AG04450 (cell line): ENCODE measurements at regions not wholly inside any gene's neighbourhood (a gene's known extent, or its start where the extent isn't known, plus 50 kb on each side); places are given as distances from the start of the nearest gene placed in this dataset.

Experiments
- CTCF ChIA-PET: fragments of 300-600, 350-600 bp; formaldehyde crosslinking; extraction: SDS; loops from one replicate; lab custom pipeline; 2022; ENCODE audit warnings: antibody characterized with exemption, inconsistent platforms; lab: Charles Lee
- POLR2A ChIA-PET: fragments of 350-600 bp; formaldehyde crosslinking; extraction: SDS; loops from one replicate; lab custom pipeline; 2021; ENCODE audit warnings: antibody characterized with exemption, inconsistent platforms; lab: Yijun Ruan, JAX
- DNase-seq: peaks from one replicate; pipeline ENCODE4 v3.0.0-alpha.2; 2011; ENCODE audit warnings: low read depth, low spot score
- H3K27ac ChIP-seq: one replicate; pipeline ENCODE4 v1.5.1; 2012; ENCODE audit warnings: low read depth, low read length, control low read depth
- H3K27me3 ChIP-seq: one replicate; pipeline ENCODE4 v1.6.0; 2012; ENCODE audit warnings: low read length; ENCODE audit not compliant: control insufficient read depth, insufficient read depth
- H3K4me3 ChIP-seq: 2 replicates; pipeline ENCODE4 v1.5.1; 2011; ENCODE audit warnings: mild to moderate bottlenecking, low read depth, low read length, control low read depth
- H3K9me3 ChIP-seq: 2 replicates; pipeline ENCODE4 v1.5.1; 2012; ENCODE audit warnings: low read length; ENCODE audit not compliant: control insufficient read depth, insufficient read depth
- TF ChIP-seq, protein P1 (sequence below): IDR thresholded peaks from 2 replicates; pipeline ENCODE4 v1.5.1; 2011; ENCODE audit warnings: low read depth, low read length, control low read depth, inconsistent platforms

GRCh38 chr6:153862927-153863326, 176.1 kb upstream of the OPRM1 start:
- ChIA-PET POLR2A (no interaction called here), CTCF (no interaction called here)
- DNase-seq, result no peak
- TF ChIP-seq, protein P1, sequence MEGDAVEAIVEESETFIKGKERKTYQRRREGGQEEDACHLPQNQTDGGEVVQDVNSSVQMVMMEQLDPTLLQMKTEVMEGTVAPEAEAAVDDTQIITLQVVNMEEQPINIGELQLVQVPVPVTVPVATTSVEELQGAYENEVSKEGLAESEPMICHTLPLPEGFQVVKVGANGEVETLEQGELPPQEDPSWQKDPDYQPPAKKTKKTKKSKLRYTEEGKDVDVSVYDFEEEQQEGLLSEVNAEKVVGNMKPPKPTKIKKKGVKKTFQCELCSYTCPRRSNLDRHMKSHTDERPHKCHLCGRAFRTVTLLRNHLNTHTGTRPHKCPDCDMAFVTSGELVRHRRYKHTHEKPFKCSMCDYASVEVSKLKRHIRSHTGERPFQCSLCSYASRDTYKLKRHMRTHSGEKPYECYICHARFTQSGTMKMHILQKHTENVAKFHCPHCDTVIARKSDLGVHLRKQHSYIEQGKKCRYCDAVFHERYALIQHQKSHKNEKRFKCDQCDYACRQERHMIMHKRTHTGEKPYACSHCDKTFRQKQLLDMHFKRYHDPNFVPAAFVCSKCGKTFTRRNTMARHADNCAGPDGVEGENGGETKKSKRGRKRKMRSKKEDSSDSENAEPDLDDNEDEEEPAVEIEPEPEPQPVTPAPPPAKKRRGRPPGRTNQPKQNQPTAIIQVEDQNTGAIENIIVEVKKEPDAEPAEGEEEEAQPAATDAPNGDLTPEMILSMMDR, result no peak
- no peaks in the 10 kb centered on the region for H3K27me3 ChIP-seq
- no peak overlapping the region for H3K4me3 ChIP-seq
- peaks cover 16% of the 10 kb centered on the region for H3K9me3 ChIP-seq
- no peak overlapping the region for H3K27ac ChIP-seq

DNA sequence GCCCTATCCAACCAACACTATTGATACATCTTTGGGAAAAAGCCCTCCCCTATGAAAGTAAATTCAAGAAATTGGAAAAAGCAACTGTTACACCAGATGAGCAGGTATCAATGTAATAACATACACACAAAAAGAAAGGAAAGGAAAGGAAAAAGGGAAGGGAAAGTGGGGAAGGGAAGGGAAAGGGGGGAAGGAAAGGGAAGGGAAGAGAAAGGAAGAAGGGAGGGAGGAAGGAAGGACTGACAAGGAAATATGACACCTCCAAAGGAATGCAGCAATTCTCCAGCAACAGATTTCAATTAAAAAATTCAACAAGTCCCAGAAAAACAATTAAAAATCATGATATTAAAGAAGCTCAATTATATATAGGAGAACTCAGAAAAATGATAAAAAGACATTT, 176.9 kb upstream of the OPRM1 start:
- POLR2A ChIA-PET, result no interaction called here
- Histone ChIP-seq H3K9me3 (peaks cover 18% of the 10 kb centered on the region), H3K27me3 (no peaks in the 10 kb centered on the region), H3K4me3 (no peak overlapping the region), H3K27ac (no peak overlapping the region)
- DNase-seq, result no peak
- TF ChIP-seq, protein P1, result no peak
- CTCF ChIA-PET, result no interaction called here

DNA sequence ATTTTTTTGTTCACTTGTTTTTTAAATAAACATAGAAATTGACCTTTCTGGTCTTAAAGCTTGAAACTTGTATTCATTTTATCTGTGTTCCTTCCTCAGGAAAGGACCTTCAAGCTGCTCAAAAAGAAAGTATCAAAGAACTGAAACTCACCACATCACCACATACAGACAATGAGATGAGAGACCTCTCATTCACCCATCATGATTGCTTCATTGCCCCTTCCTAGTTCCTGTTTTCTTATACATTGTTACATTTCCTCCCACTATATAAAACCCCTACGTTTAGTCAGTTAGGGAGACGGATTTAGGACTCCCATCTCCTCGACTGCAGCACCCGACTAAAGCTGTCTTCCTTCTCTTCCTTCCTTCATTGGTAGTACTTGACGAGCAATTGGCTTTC, 180.5 kb upstream of the OPRM1 start:
- ChIA-PET POLR2A (no interaction called here), CTCF (no interaction called here)
- no peak for DNase-seq
- TF ChIP-seq, protein P1, result no peak
- Histone ChIP-seq H3K27ac (no peak overlapping the region), H3K9me3 (peaks cover 29% of the 10 kb centered on the region), H3K27me3 (no peaks in the 10 kb centered on the region), H3K4me3 (no peak overlapping the region)

GRCh38 chr6:153856929-153857376, 182.1 kb upstream of the OPRM1 start:
- ChIA-PET CTCF (no interaction called here), POLR2A (no interaction called here)
- Histone ChIP-seq H3K27ac (no peak overlapping the region), H3K27me3 (no peaks in the 10 kb centered on the region), H3K4me3 (no peak overlapping the region), H3K9me3 (peaks cover 29% of the 10 kb centered on the region)
- TF ChIP-seq, protein P1, result no peak
- DNase-seq, result no peak

GRCh38 chr6:153852481-153852880, 186.6 kb upstream of the OPRM1 start:
- Histone ChIP-seq H3K9me3 (peaks cover 20% of the 10 kb centered on the region), H3K4me3 (no peak overlapping the region), H3K27ac (no peak overlapping the region), H3K27me3 (no peaks in the 10 kb centered on the region)
- DNase-seq, result no peak
- TF ChIP-seq, protein P1, result no peak
- ChIA-PET CTCF (no interaction called here), POLR2A (no interaction called here)
